Ectodermal cell (in vitro differentiated cells): ENCODE measurements at regions not wholly inside any gene's neighbourhood (a gene's known extent, or its start where the extent isn't known, plus 50 kb on each side); places are given as distances from the start of the nearest gene placed in this dataset.

Experiments used
- H3K27ac ChIP-seq: 2 replicates; pipeline ENCODE4 v1.7.0; 2013; ENCODE audit warnings: mild to moderate bottlenecking, low read depth, low read length; ENCODE audit not compliant: insufficient read depth, poor library complexity, severe bottlenecking
- H3K27me3 ChIP-seq: 2 replicates; pipeline ENCODE4 v1.7.0; 2013; ENCODE audit warnings: mild to moderate bottlenecking, low read length; ENCODE audit not compliant: insufficient read depth, control insufficient read depth, poor library complexity, severe bottlenecking
- H3K36me3 ChIP-seq: one replicate; pipeline ENCODE4 v1.7.0; 2013; ENCODE audit warnings: low read length; ENCODE audit not compliant: control insufficient read depth, insufficient read depth
- H3K4me1 ChIP-seq: one replicate; pipeline ENCODE4 v1.7.0; 2013; ENCODE audit warnings: low read length; ENCODE audit not compliant: control insufficient read depth, insufficient read depth
- H3K4me3 ChIP-seq: 2 replicates; pipeline ENCODE4 v1.7.0; 2013; ENCODE audit warnings: low read depth, low read length, control low read depth; ENCODE audit not compliant: insufficient read depth
- H3K9me3 ChIP-seq: 2 replicates; pipeline ENCODE4 v1.7.0; 2013; ENCODE audit warnings: mild to moderate bottlenecking, low read length, moderate library complexity; ENCODE audit not compliant: control insufficient read depth
- WGBS, 2 experiments: methylation state at CpG; one replicate each; pipeline ENCODE4 v1.1.7; 2013; ENCODE audit warnings: missing lambda C conversion rate in 2 of 2; 5-methylcytosine and 5-hydroxymethylcytosine counted together

DNA sequence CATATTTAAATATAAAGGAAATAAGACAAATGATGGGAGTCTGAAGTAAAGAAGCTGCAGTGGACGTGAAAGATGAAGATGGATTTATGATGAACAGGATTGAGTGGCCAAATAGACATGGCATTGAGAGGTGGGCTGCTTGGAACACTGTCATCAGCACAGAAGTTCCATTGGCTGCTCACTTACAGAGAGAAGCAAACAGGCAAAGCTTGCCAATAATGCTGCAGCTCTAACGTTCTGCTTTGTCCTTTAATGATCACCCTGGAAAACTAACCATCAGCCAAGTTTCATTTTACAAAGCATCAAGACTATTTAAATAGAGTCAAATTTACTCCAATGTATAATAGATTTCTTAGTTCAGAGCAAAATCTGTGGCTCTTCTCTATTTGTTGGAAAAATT is 721.4 kb downstream of the TMTC2 start:
- H3K9me3 ChIP-seq = no peaks in the 10 kb centered on the region
- H3K27me3 ChIP-seq = no peaks in the 10 kb centered on the region
- no peak overlapping the region for H3K27ac ChIP-seq
- no peak overlapping the region for H3K4me3 ChIP-seq
- no peaks in the 10 kb centered on the region for H3K36me3 ChIP-seq
- no peaks in the 10 kb centered on the region for H3K4me1 ChIP-seq
- whole genome bisulfite sequencing, 2 experiments = 84 to 86% methylated on average over 2 of the region's 2 CpGs

GRCh38 chr12:83404521-83404920 is 717.8 kb downstream of the TMTC2 start:
- no peaks in the 10 kb centered on the region for H3K36me3 ChIP-seq
- no peaks in the 10 kb centered on the region for H3K4me1 ChIP-seq
- no peaks in the 10 kb centered on the region for H3K27me3 ChIP-seq
- no peak overlapping the region for H3K27ac ChIP-seq
- 95 to 97% methylated on average over 3 of the region's 3 CpGs for WGBS, 2 experiments
- no peaks in the 10 kb centered on the region for H3K9me3 ChIP-seq
- no peak overlapping the region for H3K4me3 ChIP-seq

GRCh38 chr12:83390186-83390585 is 703.5 kb downstream of the TMTC2 start:
- Histone ChIP-seq H3K4me3 (no peak overlapping the region), H3K27ac (no peak overlapping the region), H3K9me3 (no peaks in the 10 kb centered on the region), H3K4me1 (no peaks in the 10 kb centered on the region), H3K36me3 (no peaks in the 10 kb centered on the region), H3K27me3 (no peaks in the 10 kb centered on the region)
- 96 to 100% methylated on average over 1 to 2 of the region's 3 CpGs for WGBS, 2 experiments

GRCh38 chr12:83389237-83389996 is 702.7 kb downstream of the TMTC2 start:
- H3K36me3 ChIP-seq = no peaks in the 10 kb centered on the region
- no peaks in the 10 kb centered on the region for H3K27me3 ChIP-seq
- H3K9me3 ChIP-seq = no peaks in the 10 kb centered on the region
- H3K27ac ChIP-seq = no peak overlapping the region
- H3K4me1 ChIP-seq = no peaks in the 10 kb centered on the region
- 67 to 71% methylated on average over 15 of the region's 16 CpGs for WGBS, 2 experiments
- no peak overlapping the region for H3K4me3 ChIP-seq

DNA sequence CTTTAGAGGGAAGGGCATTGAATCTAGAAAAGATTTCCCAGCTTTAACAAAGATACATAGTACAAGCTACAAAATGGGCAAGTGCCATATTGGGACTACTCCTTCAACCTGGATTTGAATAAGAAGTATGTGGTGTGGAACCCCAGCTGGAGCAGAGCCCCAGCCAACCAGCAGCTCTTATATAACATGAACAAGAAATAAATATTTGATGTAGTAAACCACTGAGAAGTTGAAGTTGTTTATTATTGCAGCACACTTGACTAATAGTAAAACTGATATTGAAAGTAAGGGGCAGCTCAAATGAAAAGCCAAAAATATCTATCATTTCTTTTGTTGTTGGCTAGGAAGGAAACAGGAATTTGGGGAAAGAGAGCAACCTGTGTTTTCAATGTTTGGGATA is 701.8 kb downstream of the TMTC2 start:
- Histone ChIP-seq H3K27me3 (no peaks in the 10 kb centered on the region), H3K4me3 (no peak overlapping the region), H3K4me1 (no peaks in the 10 kb centered on the region), H3K9me3 (no peaks in the 10 kb centered on the region), H3K27ac (no peak overlapping the region), H3K36me3 (no peaks in the 10 kb centered on the region)

GRCh38 chr12:83386527-83387264 is 700.0 kb downstream of the TMTC2 start:
- H3K36me3 ChIP-seq = no peaks in the 10 kb centered on the region
- H3K9me3 ChIP-seq = no peaks in the 10 kb centered on the region
- H3K27me3 ChIP-seq = no peaks in the 10 kb centered on the region
- no peaks in the 10 kb centered on the region for H3K4me1 ChIP-seq
- WGBS, 2 experiments = 86 to 95% methylated on average over 3 of the region's 3 CpGs
- no peak overlapping the region for H3K27ac ChIP-seq
- H3K4me3 ChIP-seq = no peak overlapping the region

DNA sequence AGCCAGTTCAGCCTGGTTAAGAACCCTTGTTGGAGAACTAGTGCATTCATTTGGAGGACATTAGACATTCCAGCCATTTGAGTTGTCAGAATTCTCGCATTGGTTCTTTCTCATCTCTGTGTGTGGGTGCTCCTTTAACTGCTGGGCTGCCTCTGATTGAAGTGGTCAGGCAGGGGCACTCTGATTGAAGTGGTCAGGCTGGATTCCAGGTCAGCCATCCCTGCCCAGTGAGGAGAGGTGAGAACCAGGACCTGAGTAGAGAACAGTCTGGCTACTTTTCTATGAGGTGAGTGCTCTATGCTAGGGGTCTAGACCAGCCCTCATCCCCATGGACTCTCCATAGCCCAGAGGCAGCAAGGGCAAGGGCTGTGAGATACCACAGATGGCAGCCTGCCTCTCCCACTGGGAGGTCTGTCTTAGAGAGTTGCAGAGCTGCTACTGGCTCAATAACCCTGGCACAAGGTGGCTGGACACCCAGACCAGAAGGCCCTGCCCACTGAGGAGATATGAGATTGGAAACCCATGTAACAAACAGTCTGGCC is 691.6 kb downstream of the TMTC2 start:
- H3K27ac ChIP-seq = no peak overlapping the region
- H3K36me3 ChIP-seq = no peaks in the 10 kb centered on the region
- H3K27me3 ChIP-seq = no peaks in the 10 kb centered on the region
- H3K9me3 ChIP-seq = no peaks in the 10 kb centered on the region
- H3K4me3 ChIP-seq = no peak overlapping the region
- no peaks in the 10 kb centered on the region for H3K4me1 ChIP-seq
- WGBS, 2 experiments = 90 to 100% methylated on average over 1 of the region's 1 CpG

- Histone ChIP-seq H3K27me3 (no peaks in the 10 kb centered on the region), H3K9me3 (no peaks in the 10 kb centered on the region), H3K4me1 (no peaks in the 10 kb centered on the region), H3K27ac (no peak overlapping the region), H3K4me3 (no peak overlapping the region), H3K36me3 (no peaks in the 10 kb centered on the region)
- WGBS, 2 experiments = 88 to 89% methylated on average over 5 of the region's 5 CpGs
Measured at GRCh38 chr12:83365317-83365716, 678.6 kb downstream of the TMTC2 start.

DNA sequence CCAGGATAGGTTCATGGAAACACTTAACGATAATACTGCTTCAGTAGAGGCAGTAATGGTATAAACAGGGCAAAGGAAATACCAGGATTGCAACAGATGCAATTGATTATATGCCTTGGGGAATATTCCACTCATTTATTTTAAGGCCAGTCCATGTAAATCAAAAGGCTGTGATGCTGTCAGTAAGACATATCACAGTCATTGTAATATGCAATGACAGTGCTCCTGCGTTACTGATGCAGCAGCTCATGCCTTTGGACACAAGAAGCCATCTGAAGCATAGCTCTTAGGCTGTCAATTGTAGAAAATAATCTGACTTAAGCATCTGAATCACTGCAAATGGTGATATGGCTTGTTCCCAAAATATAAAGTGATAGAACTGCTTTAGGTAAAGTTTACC is 674.8 kb downstream of the TMTC2 start:
- no peak overlapping the region for H3K4me3 ChIP-seq
- no peaks in the 10 kb centered on the region for H3K27me3 ChIP-seq
- H3K9me3 ChIP-seq = no peaks in the 10 kb centered on the region
- H3K4me1 ChIP-seq = no peaks in the 10 kb centered on the region
- 93 to 98% methylated on average over 2 of the region's 2 CpGs for WGBS, 2 experiments
- no peaks in the 10 kb centered on the region for H3K36me3 ChIP-seq
- no peak overlapping the region for H3K27ac ChIP-seq

GRCh38 chr12:83361071-83361470 is 674.4 kb downstream of the TMTC2 start:
- H3K9me3 ChIP-seq = no peaks in the 10 kb centered on the region
- H3K27ac ChIP-seq = no peak overlapping the region
- H3K4me1 ChIP-seq = no peaks in the 10 kb centered on the region
- H3K4me3 ChIP-seq = no peak overlapping the region
- H3K27me3 ChIP-seq = no peaks in the 10 kb centered on the region
- H3K36me3 ChIP-seq = no peaks in the 10 kb centered on the region
